Occipital lobe (tissue), 1 donor: ENCODE measurements at regions not wholly inside any gene's neighbourhood (a gene's known extent, or its start where the extent isn't known, plus 50 kb on each side); places are given as distances from the start of the nearest gene placed in this dataset.
A peak's percentile ranks its signal among the peaks of the same experiment; 100 is the strongest.

Experiments
- DNase-seq: peaks from one replicate; lab custom pipeline; 2025; lab: John Stamatoyannopoulos, UW

- no peak for DNase-seq
These were observed 128.3 kb upstream of the TRIM2 start for GRCh38 chr4:153075836-153076518.

GRCh38 chr4:153076861-153077260, 127.4 kb upstream of the TRIM2 start:
- DNase-seq, result no peak

GRCh38 chr4:153079857-153080391, 124.3 kb upstream of the TRIM2 start:
- no peak for DNase-seq

- no peak for DNase-seq
These were observed 123.2 kb upstream of the TRIM2 start for GRCh38 chr4:153081006-153081580.

GRCh38 chr4:153081693-153082092, 122.5 kb upstream of the TRIM2 start:
- no peak for DNase-seq

GRCh38 chr4:153082322-153083301, 121.6 kb upstream of the TRIM2 start:
- DNase-seq, result no peak

- peak; percentile 60 for DNase-seq
These were observed 120.7 kb upstream of the TRIM2 start for GRCh38 chr4:153083447-153083947.

- no peak for DNase-seq
These were observed 119.8 kb upstream of the TRIM2 start for GRCh38 chr4:153084224-153084979.

- peak; percentile 64 for DNase-seq
These were observed 119.1 kb upstream of the TRIM2 start for GRCh38 chr4:153084980-153085630.

GRCh38 chr4:153087671-153088194, 116.5 kb upstream of the TRIM2 start:
- no peak for DNase-seq

- no peak for DNase-seq
These were observed 114.5 kb upstream of the TRIM2 start for GRCh38 chr4:153089742-153090141.

GRCh38 chr4:153090181-153090580, 114.1 kb upstream of the TRIM2 start:
- no peak for DNase-seq

- no peak for DNase-seq
These were observed 113.4 kb upstream of the TRIM2 start for GRCh38 chr4:153090670-153091385.

GRCh38 chr4:153093396-153093795, 110.8 kb upstream of the TRIM2 start:
- DNase-seq, result no peak

GRCh38 chr4:153093802-153094201, 110.4 kb upstream of the TRIM2 start:
- DNase-seq, result no peak

- DNase-seq, result no peak
These were observed 109.8 kb upstream of the TRIM2 start for GRCh38 chr4:153094435-153094834.

GRCh38 chr4:153095448-153096204, 108.6 kb upstream of the TRIM2 start:
- DNase-seq, result no peak

GRCh38 chr4:153096344-153096743, 107.9 kb upstream of the TRIM2 start:
- DNase-seq, result no peak

GRCh38 chr4:153098427-153098826, 105.8 kb upstream of the TRIM2 start:
- no peak for DNase-seq
